Left colon (tissue), 2 donors: ENCODE measurements at regions not wholly inside any gene's neighbourhood (a gene's known extent, or its start where the extent isn't known, plus 50 kb on each side); places are given as distances from the start of the nearest gene placed in this dataset.

Experiments used
- ATAC-seq: fragments of 200-7000 bp; cut with Tn5 transposase; one replicate; pipeline ENCODE4 v1.9.1; 2020; ENCODE audit warnings: mild to moderate bottlenecking, moderate library complexity
- DNase-seq, 2 donors: peaks; one replicate each; pipeline ENCODE4 v3.0.0-alpha.2; 2020
- intact Hi-C, 2 donors: fragments of 100-400 bp; cut with DNase I in 1 of 2; cut with micrococcal nuclease in 1 of 2; formaldehyde crosslinking; loops; one replicate each; pipeline versions ENCODE4 v1.11.2 to v1.14.0; 2022; cut with DNase I, micrococcal nuclease
- donor health status: DM: no; HTN: no; CAD: no.
- donor health status: DM: yes; HTN: yes; CAD: no.

GRCh38 chr22:47628477-47629272 lies 866.2 kb downstream of the TBC1D22A start:
- ATAC-seq (no peak), DNase-seq (no peak)
- intact Hi-C loops, result no loop called here

DNA sequence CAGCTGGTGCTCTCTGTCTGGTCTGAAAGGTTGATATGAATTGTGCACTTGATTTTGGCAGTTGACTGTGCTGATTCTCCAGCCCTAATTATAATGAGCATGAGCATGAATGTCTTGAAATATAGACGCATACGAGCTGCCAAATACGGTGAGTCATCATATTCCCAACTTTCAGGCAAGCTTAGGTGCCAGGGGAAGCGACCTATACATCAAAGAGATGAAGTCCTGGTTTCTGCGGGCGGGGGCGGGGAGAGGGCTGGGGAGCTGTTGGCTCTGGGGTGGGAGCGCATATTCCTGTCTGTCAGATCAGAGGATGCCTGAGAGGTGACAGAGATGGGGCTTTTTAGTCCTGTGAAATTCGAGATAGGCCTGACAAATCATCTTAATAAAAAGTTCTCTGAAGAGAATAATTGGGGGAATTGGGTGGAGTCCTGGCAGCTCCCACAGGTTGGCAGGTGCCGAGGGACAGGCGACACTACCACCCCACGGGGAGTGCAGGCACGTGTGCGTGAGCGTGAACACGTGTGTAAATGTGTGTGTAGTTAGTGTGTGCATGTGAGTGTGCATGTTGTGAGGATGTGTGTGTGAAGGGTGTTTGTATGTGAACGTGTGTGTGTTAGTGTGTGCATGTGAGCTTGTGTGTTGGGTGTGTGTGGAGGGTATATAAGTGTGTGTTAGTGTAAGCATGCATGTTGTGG lies 865.3 kb downstream of the TBC1D22A start:
- intact Hi-C loops, result no loop called here
- DNase-seq, result no peak
- no peak for ATAC-seq

DNA sequence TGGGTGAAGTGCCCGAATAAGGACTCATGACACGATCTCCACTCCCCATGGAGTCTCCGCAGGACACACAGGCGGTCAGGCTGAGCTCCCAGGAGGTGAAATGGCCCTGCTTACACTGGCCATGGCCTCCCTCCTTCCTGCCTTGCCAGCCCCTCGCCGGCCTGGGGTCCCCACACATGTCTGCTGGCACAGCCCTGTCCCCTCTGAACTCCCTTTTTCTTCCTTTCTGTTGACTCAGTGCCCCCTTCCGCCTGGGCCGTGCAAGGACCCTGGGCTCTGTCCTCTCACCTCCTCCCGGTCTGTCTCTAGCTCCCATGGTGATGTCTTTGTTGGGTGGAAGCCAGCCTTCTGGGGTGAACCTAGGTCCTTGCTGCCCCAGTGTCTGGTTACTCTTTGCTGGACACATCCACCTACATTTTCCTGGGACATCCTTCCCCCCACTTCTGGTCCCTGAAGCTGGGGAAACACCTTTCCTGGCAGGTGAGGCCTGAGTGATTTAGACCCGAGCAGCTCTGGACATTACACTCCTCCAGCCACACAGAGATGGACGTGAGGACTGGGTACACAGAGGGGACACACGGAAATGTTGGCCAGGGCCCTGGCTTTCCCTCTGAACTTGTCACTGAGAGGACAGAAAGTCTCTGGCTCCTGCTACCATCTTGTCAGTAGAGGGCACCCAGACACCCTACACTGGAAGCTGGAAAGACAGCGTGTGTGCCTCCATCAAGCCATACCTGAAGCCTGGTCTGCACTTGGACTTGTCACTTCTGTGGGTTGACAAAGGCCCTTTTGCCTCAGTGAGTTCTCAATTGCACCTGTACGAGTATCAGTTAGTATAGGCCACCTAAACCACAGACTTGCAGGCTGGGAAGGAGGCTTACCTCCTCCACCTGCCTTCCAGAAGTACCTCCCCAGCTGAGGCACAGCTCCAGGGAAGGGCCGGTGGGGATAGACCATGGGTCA lies 864.3 kb downstream of the TBC1D22A start:
- intact Hi-C loops, result no loop called here
- DNase-seq (no peak), ATAC-seq (no peak)

GRCh38 chr22:47625531-47626427 lies 863.3 kb downstream of the TBC1D22A start:
- intact Hi-C loops, result no loop called here
- no peak for ATAC-seq
- no peak for DNase-seq

- DNase-seq (no peak), ATAC-seq (no peak)
- intact Hi-C loops, result no loop called here
Measured at GRCh38 chr22:47625013-47625385, 862.5 kb downstream of the TBC1D22A start.

DNA sequence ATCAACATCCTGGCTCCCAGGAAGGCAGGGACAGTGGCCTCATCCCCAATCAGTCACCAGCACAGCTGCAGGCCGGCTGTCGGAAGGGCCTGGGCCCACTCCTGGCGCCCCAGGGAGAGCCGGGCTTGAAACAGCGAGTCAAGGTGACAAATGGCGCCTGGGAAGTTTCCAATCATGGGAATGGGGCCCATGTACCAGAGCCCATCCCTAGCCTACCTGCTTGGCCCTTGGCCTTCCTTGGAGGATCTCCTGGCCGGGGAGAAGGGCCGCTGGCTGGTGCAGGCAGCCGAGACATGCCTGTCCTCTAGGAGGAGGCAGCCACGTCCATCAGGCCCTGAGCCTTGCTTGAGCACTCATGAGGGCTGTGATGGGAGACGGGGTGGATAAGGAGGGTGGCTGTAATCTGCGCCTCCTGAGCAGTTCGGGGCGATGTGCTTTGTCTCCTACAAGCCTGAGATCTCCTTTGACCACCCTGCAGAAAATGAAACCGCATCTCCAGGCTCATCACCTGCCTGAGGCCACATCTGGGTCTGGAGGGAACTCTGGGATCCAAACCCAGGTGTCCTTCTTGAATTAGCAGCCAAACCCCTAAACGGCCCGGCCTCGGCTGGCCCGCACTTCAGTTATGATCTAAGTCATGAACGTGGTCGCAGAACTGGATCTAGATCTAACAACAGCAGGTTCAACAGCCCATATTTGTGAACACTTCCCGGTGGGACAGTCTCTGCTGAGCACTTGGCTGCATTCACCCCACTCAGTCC lies 862.0 kb downstream of the TBC1D22A start:
- DNase-seq (no peak), ATAC-seq (no peak)
- intact Hi-C loops, result no loop called here

DNA sequence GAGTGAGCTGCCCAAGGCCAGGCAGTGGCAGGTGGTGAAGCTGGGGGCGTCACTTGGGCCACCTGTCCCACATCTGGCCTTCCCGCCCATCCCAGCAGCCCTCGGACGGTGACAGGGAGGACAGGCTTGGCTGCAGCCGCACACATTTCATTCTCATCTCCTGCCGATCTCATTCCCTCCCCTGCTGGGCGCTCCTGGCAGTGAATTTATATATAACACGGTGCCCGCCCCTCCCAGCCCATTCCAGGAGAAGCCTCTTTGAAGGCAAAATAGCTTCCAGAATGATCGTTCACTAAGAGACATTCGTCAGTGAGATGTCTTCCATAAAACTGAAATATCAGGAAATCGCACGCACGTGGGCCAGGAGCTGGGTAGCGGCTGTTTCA lies 861.3 kb downstream of the TBC1D22A start:
- no peak for DNase-seq
- ATAC-seq, result no peak
- intact Hi-C loops, result no loop called here

DNA sequence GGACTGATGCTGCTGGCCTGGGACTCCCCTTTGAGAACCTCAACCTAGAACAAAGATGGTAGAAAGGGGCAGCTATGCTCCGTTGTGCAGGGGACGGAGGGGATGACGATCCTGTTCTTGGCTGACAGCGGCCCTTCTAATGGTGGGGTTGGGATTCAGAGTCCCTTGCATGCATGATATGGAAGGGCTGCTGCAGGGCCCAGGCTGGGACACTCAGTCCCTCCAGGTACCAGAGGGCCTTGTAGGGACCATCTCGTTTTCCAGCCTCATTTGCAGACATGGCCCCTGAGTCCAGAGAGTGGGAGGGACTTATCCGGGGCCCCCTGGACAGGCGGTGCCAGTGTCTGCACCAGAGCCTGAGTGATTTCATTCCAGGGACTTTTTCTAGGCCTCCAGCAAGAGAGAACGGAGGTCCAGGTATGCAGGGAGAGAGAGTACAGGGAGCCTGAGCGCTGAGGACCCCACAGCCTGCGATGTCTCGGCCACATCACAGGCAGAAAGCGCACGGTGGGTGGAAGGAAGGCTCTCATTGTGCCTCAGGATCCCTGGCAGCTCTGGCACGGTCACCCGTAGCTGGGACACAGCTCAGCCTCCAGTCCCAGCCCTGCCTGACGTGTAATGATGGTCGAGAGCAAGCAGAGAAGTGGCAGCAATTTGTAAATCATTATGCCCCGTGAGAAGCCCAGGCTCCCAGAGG lies 860.8 kb downstream of the TBC1D22A start:
- ATAC-seq (no peak), DNase-seq (no peak)
- intact Hi-C loops, result no loop called here

GRCh38 chr22:47622541-47622940 lies 860.1 kb downstream of the TBC1D22A start:
- intact Hi-C loops, result no loop called here
- DNase-seq (no peak), ATAC-seq (no peak)

- DNase-seq, result no peak
- ATAC-seq, result no peak
- intact Hi-C loops, result no loop called here
Measured at GRCh38 chr22:47621253-47621652, 858.8 kb downstream of the TBC1D22A start.

DNA sequence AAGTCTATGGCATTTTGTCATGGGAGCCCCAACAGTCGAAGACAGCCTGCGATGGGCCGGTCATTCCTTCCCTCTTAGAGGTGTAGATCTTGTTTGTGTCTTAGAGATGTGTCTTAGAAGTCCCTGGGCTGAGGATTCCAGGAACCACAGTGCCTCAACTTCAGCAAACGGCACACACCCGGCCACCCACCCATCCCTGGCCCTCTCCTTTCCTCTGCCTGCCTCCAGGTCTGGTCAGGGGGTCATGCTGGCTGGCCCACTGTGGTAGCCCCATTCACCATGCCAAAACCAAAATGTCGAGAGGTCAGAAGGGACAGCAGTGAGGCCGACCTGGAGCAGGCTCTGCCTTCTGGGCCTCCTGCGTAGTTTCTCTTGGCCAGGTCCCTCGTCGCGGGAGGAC lies 857.9 kb downstream of the TBC1D22A start:
- no peak for ATAC-seq
- intact Hi-C loops, result no loop called here
- no peak for DNase-seq

DNA sequence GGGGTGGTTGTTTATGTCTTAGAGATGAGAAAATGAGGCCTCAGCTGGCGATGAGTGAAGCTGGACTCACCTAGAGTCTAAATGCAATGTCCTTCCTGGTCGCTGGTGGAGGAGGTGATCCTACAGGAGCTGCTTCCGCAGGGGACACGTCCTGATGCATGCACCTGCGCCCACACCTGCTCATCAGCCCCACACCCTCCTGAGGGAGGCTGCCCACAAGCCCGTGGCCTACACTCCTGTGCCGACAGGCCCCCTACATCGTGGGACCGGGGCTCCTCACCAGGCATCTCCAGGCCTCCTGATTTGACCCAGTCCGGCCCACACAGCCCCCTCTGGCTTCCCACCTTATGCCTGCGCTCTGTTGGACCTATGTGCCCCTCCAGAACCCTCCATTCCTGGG lies 857.2 kb downstream of the TBC1D22A start:
- DNase-seq (no peak), ATAC-seq (no peak)
- intact Hi-C loops, result no loop called here

DNA sequence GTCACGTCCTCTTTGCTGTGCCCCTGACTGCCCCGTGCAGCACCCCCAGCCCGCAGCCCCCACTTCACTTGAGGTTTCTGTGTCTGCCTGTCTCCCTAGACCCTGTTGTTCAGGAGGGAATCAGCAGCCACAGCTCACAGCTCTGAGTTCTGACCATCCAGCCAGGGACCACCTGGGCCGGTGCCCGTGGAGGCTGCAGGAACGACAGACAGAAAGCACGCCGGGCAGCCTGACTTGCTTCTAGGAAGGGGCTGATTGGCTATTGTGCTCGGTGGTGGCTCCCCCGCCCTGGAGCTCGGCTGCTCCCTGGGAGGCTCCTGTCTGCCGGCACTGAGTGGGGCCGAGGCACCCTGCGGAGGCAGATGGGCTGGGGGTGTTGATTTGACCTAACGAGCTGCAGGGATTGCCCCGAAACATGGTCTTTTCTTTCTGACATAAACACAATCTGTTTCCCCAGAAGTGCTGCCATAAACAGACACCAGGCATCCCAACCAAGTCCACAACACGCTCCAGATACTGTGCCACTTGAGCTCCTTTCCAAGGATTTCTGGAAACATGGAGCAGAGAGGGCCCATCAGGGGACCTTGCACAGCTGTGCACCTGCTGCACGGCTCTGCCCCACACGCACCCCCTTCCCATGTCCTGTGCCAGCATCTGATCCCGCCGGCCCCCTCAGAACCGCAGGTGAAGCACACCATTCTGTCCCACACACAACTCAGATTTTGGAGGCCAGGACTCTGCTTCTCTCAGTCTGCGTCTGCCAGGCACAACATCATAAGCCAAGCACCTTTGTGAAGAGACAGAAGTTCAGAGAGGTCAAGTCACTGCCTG lies 855.9 kb downstream of the TBC1D22A start:
- DNase-seq (no peak), ATAC-seq (no peak)
- intact Hi-C loops, result no loop called here

- DNase-seq, result no peak
- ATAC-seq, result no peak
- intact Hi-C loops, result no loop called here
Measured at GRCh38 chr22:47617186-47617585, 854.7 kb downstream of the TBC1D22A start.

DNA sequence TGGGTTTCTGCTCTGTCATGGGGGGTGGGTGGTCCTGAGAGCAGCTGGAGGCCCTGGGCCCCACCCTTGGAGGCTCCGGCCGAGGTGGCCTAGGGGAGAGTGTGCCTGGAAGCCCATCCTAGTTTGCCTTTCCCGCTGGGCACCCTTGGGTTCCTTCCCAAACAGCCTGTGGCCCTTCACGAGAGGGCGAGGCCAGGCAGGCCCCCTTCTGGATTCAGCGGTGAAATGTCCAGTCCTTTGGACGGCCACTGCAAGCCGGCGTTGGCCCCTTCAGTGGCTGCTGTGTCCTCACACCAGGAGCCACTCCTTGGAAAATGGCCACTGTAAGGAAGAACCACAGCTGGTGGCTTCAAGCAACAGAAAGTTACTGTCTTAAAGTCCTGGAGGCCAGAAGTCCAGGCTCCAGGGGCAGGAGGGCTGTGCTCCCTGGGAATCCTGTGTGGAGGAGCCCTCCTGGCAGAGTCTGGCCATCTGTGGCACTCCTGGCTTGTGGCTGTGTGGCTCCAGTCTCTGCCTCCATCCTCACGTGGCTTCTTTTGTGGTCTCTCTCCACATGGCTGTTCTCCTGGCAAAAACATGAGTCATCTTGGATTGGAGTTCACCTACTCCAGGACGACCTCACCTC lies 854.1 kb downstream of the TBC1D22A start:
- intact Hi-C loops, result no loop called here
- no peak for DNase-seq

DNA sequence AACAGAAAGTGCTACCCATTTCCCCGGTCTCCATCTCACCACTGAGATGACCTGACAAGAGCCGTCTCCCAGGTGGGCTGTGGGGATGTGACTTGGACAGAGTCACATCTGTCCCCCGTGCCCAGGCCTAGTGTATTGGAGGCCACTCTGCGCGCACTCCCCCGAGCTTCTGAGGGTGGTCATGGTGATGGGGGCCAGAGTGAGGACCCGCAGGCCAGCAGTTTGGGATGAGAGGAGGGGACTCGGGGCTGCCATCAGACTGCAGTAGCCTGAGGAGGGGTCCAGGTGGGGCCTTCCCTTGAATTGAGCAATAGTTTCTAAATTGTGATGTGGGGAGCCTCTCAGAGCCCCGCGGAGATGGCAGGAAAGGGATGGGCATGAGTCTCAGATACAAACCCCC lies 852.6 kb downstream of the TBC1D22A start:
- no peak for DNase-seq
- no peak for ATAC-seq
- intact Hi-C loops, result no loop called here

More for the DNA sequence above, 854.1 kb downstream of the TBC1D22A start:
- no peak for ATAC-seq
